HG03439 (cell line): ENCODE measurements at regions not wholly inside any gene's neighbourhood (a gene's known extent, or its start where the extent isn't known, plus 50 kb on each side); places are given as distances from the start of the nearest gene placed in this dataset.

Experiments used
- ATAC-seq: cut with Tn5 transposase; IDR thresholded peaks from one replicate; pipeline ENCODE4 v1.9.1; 2021; ENCODE audit warnings: mild to moderate bottlenecking, moderate library complexity; ENCODE audit not compliant: unreplicated experiment

- no peak for ATAC-seq
Measured at GRCh38 chr5:73395256-73395655, 53.3 kb downstream of the FOXD1 start.

- ATAC-seq, result no peak
Measured at GRCh38 chr5:73394610-73395009, 54.0 kb downstream of the FOXD1 start.

- no peak for ATAC-seq
Measured at GRCh38 chr5:73393611-73394489, 54.7 kb downstream of the FOXD1 start.

GRCh38 chr5:73392775-73393174 lies 55.8 kb downstream of the FOXD1 start:
- ATAC-seq, result no peak

GRCh38 chr5:73391441-73391881 lies 57.1 kb downstream of the FOXD1 start:
- ATAC-seq, result no peak

- ATAC-seq, result no peak
Measured at GRCh38 chr5:73390972-73391371, 57.6 kb downstream of the FOXD1 start.

- no peak for ATAC-seq
Measured at GRCh38 chr5:73388740-73389139, 59.8 kb downstream of the FOXD1 start.

- no peak for ATAC-seq
Measured at GRCh38 chr5:73388306-73388684, 60.3 kb downstream of the FOXD1 start.

- ATAC-seq, result peak; percentile 83
Measured at GRCh38 chr5:73387601-73388305, 60.8 kb downstream of the FOXD1 start.

- peak; percentile 58 for ATAC-seq
Measured at GRCh38 chr5:73387149-73387591, 61.4 kb downstream of the FOXD1 start.

- no peak for ATAC-seq
Measured at GRCh38 chr5:73384861-73385260, 63.7 kb downstream of the FOXD1 start.

GRCh38 chr5:73382401-73382740 lies 66.2 kb downstream of the FOXD1 start:
- no peak for ATAC-seq

- ATAC-seq, result no peak
Measured at GRCh38 chr5:73381590-73382400, 66.8 kb downstream of the FOXD1 start.

GRCh38 chr5:73380710-73381589 lies 67.6 kb downstream of the FOXD1 start:
- no peak for ATAC-seq

- no peak for ATAC-seq
Measured at GRCh38 chr5:73380041-73380440, 68.5 kb downstream of the FOXD1 start.

- ATAC-seq, result no peak
Measured at GRCh38 chr5:73379435-73379834, 69.1 kb downstream of the FOXD1 start.

GRCh38 chr5:73378765-73379164 lies 69.8 kb downstream of the FOXD1 start:
- ATAC-seq, result no peak

GRCh38 chr5:73378070-73378469 lies 70.5 kb downstream of the FOXD1 start:
- no peak for ATAC-seq

GRCh38 chr5:73376618-73377170 lies 71.9 kb downstream of the FOXD1 start:
- ATAC-seq, result no peak

GRCh38 chr5:73375949-73376348 lies 72.6 kb downstream of the FOXD1 start:
- ATAC-seq, result no peak
